ENCODE measurements at regions not wholly inside any gene's neighbourhood (a gene's known extent, or its start where the extent isn't known, plus 50 kb on each side); places are given as distances from the start of the nearest gene placed in this dataset.

DNA sequence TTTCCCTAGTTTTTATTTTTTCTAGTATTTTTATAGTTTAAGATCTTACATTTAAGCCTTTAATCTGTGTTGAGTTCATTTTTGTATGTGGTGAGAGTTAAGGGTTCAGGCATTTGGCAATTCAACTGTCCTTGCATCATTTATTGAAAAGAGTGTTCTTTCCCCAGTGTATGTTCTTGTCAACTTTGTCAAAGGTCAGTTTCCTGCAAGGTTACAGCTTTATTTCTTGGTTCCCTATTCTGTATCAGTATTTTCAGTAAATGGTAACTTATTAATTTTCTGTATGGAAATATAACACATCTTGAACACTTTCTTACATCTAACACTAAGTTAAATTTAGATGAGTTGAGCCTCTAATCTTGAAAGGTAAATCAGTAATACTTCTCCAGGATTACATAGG is 1770.1 kb downstream of the OTOL1 start:
- Histone ChIP-seq H3K36me3 (ENCODE audit: control insufficient read depth in 2 of 2, insufficient read depth in 1 of 2, low read length in 2 of 2) (no peaks in the 10 kb centered on the region), H3K27ac (ENCODE audit: extremely low read depth, low read depth, low read length) (no peak overlapping the region), H3K4me1 (ENCODE audit: control insufficient read depth, insufficient read depth, low read length) (no peaks in the 10 kb centered on the region), H3K9me3 (ENCODE audit: control insufficient read depth, insufficient read depth, low read depth, low read length) (no peaks in the 10 kb centered on the region), H3K4me3 (ENCODE audit: low read depth, low read length) (no peak overlapping the region)
- ChIA-PET POLR2A (no interaction called here), CTCF (no interaction called here)
- TF ChIP-seq ZNF394 (tag by site-specific recombination; IDR thresholded peaks at IDR 0.05; ENCODE audit: borderline replicate concordance), result no peak

- H3K9me3 ChIP-seq (ENCODE audit: control insufficient read depth, insufficient read depth, low read depth, low read length), result no peaks in the 10 kb centered on the region
- H3K27ac ChIP-seq (ENCODE audit: extremely low read depth, low read depth, low read length), result no peak overlapping the region
- TF ChIP-seq HIC1 (tag by site-specific recombination; IDR thresholded peaks at IDR 0.05), result no peak
- TF ChIP-seq ZNF114 (tag by site-specific recombination; IDR thresholded peaks at IDR 0.05), result no peak
- no peak for TF ChIP-seq ZNF473 (tag by site-specific recombination; IDR thresholded peaks at IDR 0.05)
- no peak for TF ChIP-seq GLI4 (tag by site-specific recombination; IDR thresholded peaks at IDR 0.05)
- no peak for TF ChIP-seq ZNF596 (tag by site-specific recombination; IDR thresholded peaks at IDR 0.05)
- TF ChIP-seq, protein P1, sequence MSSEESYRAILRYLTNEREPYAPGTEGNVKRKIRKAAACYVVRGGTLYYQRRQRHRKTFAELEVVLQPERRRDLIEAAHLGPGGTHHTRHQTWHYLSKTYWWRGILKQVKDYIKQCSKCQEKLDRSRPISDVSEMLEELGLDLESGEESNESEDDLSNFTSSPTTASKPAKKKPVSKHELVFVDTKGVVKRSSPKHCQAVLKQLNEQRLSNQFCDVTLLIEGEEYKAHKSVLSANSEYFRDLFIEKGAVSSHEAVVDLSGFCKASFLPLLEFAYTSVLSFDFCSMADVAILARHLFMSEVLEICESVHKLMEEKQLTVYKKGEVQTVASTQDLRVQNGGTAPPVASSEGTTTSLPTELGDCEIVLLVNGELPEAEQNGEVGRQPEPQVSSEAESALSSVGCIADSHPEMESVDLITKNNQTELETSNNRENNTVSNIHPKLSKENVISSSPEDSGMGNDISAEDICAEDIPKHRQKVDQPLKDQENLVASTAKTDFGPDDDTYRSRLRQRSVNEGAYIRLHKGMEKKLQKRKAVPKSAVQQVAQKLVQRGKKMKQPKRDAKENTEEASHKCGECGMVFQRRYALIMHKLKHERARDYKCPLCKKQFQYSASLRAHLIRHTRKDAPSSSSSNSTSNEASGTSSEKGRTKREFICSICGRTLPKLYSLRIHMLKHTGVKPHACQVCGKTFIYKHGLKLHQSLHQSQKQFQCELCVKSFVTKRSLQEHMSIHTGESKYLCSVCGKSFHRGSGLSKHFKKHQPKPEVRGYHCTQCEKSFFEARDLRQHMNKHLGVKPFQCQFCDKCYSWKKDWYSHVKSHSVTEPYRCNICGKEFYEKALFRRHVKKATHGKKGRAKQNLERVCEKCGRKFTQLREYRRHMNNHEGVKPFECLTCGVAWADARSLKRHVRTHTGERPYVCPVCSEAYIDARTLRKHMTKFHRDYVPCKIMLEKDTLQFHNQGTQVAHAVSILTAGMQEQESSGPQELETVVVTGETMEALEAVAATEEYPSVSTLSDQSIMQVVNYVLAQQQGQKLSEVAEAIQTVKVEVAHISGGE (tag by site-specific recombination; conservative IDR thresholded peaks at IDR 0.05; ENCODE audit: low read depth), result no peak
- no peak for TF ChIP-seq HOXA7 (CRISPR knock-in tag; IDR thresholded peaks at IDR 0.05; ENCODE audit: borderline replicate concordance)
- no peak for TF ChIP-seq ZNF366 (tag by site-specific recombination; conservative IDR thresholded peaks at IDR 0.05)
- TF ChIP-seq YY2 (tag by site-specific recombination; IDR thresholded peaks at IDR 0.05), result no peak
- TF ChIP-seq, protein P2, sequence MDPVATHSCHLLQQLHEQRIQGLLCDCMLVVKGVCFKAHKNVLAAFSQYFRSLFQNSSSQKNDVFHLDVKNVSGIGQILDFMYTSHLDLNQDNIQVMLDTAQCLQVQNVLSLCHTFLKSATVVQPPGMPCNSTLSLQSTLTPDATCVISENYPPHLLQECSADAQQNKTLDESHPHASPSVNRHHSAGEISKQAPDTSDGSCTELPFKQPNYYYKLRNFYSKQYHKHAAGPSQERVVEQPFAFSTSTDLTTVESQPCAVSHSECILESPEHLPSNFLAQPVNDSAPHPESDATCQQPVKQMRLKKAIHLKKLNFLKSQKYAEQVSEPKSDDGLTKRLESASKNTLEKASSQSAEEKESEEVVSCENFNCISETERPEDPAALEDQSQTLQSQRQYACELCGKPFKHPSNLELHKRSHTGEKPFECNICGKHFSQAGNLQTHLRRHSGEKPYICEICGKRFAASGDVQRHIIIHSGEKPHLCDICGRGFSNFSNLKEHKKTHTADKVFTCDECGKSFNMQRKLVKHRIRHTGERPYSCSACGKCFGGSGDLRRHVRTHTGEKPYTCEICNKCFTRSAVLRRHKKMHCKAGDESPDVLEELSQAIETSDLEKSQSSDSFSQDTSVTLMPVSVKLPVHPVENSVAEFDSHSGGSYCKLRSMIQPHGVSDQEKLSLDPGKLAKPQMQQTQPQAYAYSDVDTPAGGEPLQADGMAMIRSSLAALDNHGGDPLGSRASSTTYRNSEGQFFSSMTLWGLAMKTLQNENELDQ (tag by site-specific recombination; IDR thresholded peaks at IDR 0.05; ENCODE audit: low read depth), result no peak
- no peak for TF ChIP-seq ZNF292 (tag by site-specific recombination; IDR thresholded peaks at IDR 0.05; ENCODE audit: borderline replicate concordance, low read depth)
- TF ChIP-seq ZNF707 (tag by site-specific recombination; IDR thresholded peaks at IDR 0.05), result no peak
- ChIA-PET POLR2A (no interaction called here), CTCF (interaction anchor here (0.7 kb wide), 1 partner anchor 175 kb away, joined by 3 read pairs; no protein-coding TSS in a partner anchor)
- H3K36me3 ChIP-seq (ENCODE audit: control insufficient read depth in 2 of 2, insufficient read depth in 1 of 2, low read length in 2 of 2), result no peaks in the 10 kb centered on the region
- no peak overlapping the region for H3K4me3 ChIP-seq (ENCODE audit: low read depth, low read length)
- H3K4me1 ChIP-seq (ENCODE audit: control insufficient read depth, insufficient read depth, low read length), result no peaks in the 10 kb centered on the region
These were observed 1765.0 kb downstream of the OTOL1 start for GRCh38 chr3:163261618-163262017.

DNA sequence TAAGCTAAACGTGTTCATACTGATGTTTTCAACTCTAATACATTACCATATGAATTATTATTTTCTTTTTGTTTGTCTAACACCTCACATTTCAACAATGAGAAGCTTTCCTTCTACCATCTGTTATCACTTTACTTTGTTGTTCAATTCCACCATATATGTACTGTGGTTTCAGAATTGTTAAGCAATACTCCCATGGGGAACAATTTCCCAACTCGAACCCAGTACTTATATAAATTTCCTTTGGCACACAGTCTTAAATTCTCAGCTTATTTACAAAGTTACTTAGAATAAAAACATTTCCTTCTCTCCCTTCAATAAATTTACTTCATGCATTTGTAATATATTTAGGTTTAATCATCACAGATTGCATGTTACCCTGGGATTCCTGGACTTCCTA is 1764.4 kb downstream of the OTOL1 start:
- CTCF ChIA-PET, result interaction anchor here (0.7 kb wide), 1 partner anchor 174 kb away, joined by 3 read pairs; no protein-coding TSS in a partner anchor
- TF ChIP-seq ZNF791 (tag by site-specific recombination; IDR thresholded peaks at IDR 0.05) (no peak), ZFP41 (tag by site-specific recombination; IDR thresholded peaks at IDR 0.05; ENCODE audit: borderline replicate concordance) (no peak), ZNF549 (tag by site-specific recombination; IDR thresholded peaks at IDR 0.05) (no peak), INSM2 (tag by site-specific recombination; IDR thresholded peaks at IDR 0.05) (no peak), ZNF555 (tag by site-specific recombination; conservative IDR thresholded peaks at IDR 0.05) (no peak), ZNF423 (tag by site-specific recombination; IDR thresholded peaks at IDR 0.05) (no peak), ZNF211 (tag by site-specific recombination; IDR thresholded peaks at IDR 0.05; ENCODE audit: low read depth) (no peak), ZNF747 (tag by site-specific recombination; IDR thresholded peaks at IDR 0.05) (no peak)
- TF ChIP-seq, protein P3, sequence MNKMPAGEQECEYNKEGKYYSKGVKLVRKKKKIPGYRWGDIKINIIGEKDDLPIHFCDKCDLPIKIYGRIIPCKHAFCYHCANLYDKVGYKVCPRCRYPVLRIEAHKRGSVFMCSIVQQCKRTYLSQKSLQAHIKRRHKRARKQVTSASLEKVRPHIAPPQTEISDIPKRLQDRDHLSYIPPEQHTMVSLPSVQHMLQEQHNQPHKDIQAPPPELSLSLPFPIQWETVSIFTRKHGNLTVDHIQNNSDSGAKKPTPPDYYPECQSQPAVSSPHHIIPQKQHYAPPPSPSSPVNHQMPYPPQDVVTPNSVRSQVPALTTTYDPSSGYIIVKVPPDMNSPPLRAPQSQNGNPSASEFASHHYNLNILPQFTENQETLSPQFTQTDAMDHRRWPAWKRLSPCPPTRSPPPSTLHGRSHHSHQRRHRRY (tag by site-specific recombination; IDR thresholded peaks at IDR 0.05), result no peak

More for the DNA sequence above, 1764.4 kb downstream of the OTOL1 start:
- no peaks in the 10 kb centered on the region for H3K4me1 ChIP-seq (ENCODE audit: control insufficient read depth, insufficient read depth, low read length)
- H3K4me3 ChIP-seq (ENCODE audit: low read depth, low read length), result no peak overlapping the region
- H3K9me3 ChIP-seq (ENCODE audit: control insufficient read depth, insufficient read depth, low read depth, low read length), result no peaks in the 10 kb centered on the region
- no peak overlapping the region for H3K27ac ChIP-seq (ENCODE audit: extremely low read depth, low read depth, low read length)
- POLR2A ChIA-PET, result no interaction called here
- no peaks in the 10 kb centered on the region for H3K36me3 ChIP-seq (ENCODE audit: control insufficient read depth in 2 of 2, insufficient read depth in 1 of 2, low read length in 2 of 2)

All from HEK293 (cell line).